ENCODE measurements at regions not wholly inside any gene's neighbourhood (a gene's known extent, or its start where the extent isn't known, plus 50 kb on each side); places are given as distances from the start of the nearest gene placed in this dataset.

GRCh38 chr1:95407131-95407885 is 173.3 kb downstream of the RWDD3 start:
- Histone ChIP-seq H3K9me3 (ENCODE audit: insufficient read depth, low read depth, low read length) (no peaks in the 10 kb centered on the region), H3K4me1 (ENCODE audit: insufficient read depth, low read length, poor library complexity, severe bottlenecking) (no peaks in the 10 kb centered on the region), H3F3A (ENCODE audit: low read depth) (no peaks in the 10 kb centered on the region), H3K9ac (ENCODE audit: low read depth, low read length, poor library complexity, severe bottlenecking) (no peak overlapping the region), H3K4me3 (ENCODE audit: low read length, poor library complexity, severe bottlenecking) (no peak overlapping the region), H3K36me3 (ENCODE audit: insufficient read depth, low read length) (no peaks in the 10 kb centered on the region), H3K4me2 (ENCODE audit: low read depth, low read length, poor library complexity, severe bottlenecking) (no peak overlapping the region), H2AFZ (ENCODE audit: low read length) (no peak overlapping the region), H3K9me2 (replicated peaks; ENCODE audit: low read depth, low read length) (no peaks in the 10 kb centered on the region), H3K79me2 (ENCODE audit: insufficient read depth, low read length) (no peaks in the 10 kb centered on the region), H4K20me1 (ENCODE audit: insufficient read depth, low read length, poor library complexity, severe bottlenecking) (no peaks in the 10 kb centered on the region), H3K27me3 (ENCODE audit: insufficient read depth, low read length, poor library complexity, severe bottlenecking) (no peaks in the 10 kb centered on the region)
- TF ChIP-seq, protein P1, sequence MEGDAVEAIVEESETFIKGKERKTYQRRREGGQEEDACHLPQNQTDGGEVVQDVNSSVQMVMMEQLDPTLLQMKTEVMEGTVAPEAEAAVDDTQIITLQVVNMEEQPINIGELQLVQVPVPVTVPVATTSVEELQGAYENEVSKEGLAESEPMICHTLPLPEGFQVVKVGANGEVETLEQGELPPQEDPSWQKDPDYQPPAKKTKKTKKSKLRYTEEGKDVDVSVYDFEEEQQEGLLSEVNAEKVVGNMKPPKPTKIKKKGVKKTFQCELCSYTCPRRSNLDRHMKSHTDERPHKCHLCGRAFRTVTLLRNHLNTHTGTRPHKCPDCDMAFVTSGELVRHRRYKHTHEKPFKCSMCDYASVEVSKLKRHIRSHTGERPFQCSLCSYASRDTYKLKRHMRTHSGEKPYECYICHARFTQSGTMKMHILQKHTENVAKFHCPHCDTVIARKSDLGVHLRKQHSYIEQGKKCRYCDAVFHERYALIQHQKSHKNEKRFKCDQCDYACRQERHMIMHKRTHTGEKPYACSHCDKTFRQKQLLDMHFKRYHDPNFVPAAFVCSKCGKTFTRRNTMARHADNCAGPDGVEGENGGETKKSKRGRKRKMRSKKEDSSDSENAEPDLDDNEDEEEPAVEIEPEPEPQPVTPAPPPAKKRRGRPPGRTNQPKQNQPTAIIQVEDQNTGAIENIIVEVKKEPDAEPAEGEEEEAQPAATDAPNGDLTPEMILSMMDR (conservative IDR thresholded peaks at IDR 0.05; ENCODE audit: low read length), result no peak
- TF ChIP-seq EZH2phosphoT487 (IDR thresholded peaks at IDR 0.05; ENCODE audit: borderline replicate concordance), result no peak

DNA sequence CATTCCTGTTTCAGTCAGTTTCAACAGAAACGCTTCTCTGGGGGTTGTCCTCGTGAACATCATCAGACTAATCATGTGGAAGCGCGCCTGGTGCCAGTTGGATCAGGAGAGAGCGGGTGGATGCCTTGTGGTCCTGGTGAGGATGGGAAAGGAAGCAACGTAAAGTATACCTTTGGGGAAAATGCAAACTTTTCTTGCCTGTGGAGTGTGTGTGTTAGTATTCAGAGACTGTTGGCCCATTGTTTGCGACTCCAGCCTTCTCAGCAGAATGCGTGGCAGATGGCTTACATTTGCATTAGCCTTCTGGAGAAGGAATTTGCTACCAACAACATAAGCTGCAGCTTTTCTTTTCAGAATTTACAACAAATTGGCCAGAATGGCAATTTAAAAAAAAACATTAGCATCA is 173.9 kb downstream of the RWDD3 start:
- Histone ChIP-seq H4K20me1 (ENCODE audit: insufficient read depth, low read length, poor library complexity, severe bottlenecking) (no peaks in the 10 kb centered on the region), H3K36me3 (ENCODE audit: insufficient read depth, low read length) (no peaks in the 10 kb centered on the region), H3K9ac (ENCODE audit: low read depth, low read length, poor library complexity, severe bottlenecking) (no peak overlapping the region), H3K4me2 (ENCODE audit: low read depth, low read length, poor library complexity, severe bottlenecking) (no peak overlapping the region), H3K79me2 (ENCODE audit: insufficient read depth, low read length) (no peaks in the 10 kb centered on the region), H3K27me3 (ENCODE audit: insufficient read depth, low read length, poor library complexity, severe bottlenecking) (no peaks in the 10 kb centered on the region), H3K9me2 (replicated peaks; ENCODE audit: low read depth, low read length) (no peaks in the 10 kb centered on the region), H3K9me3 (ENCODE audit: insufficient read depth, low read depth, low read length) (no peaks in the 10 kb centered on the region), H3K4me1 (ENCODE audit: insufficient read depth, low read length, poor library complexity, severe bottlenecking) (no peaks in the 10 kb centered on the region), H3F3A (ENCODE audit: low read depth) (no peaks in the 10 kb centered on the region), H3K4me3 (ENCODE audit: low read length, poor library complexity, severe bottlenecking) (no peak overlapping the region), H2AFZ (ENCODE audit: low read length) (no peak overlapping the region)
- TF ChIP-seq, protein P1 (conservative IDR thresholded peaks at IDR 0.05; ENCODE audit: low read length), result no peak
- no peak for TF ChIP-seq EZH2phosphoT487 (IDR thresholded peaks at IDR 0.05; ENCODE audit: borderline replicate concordance)

DNA sequence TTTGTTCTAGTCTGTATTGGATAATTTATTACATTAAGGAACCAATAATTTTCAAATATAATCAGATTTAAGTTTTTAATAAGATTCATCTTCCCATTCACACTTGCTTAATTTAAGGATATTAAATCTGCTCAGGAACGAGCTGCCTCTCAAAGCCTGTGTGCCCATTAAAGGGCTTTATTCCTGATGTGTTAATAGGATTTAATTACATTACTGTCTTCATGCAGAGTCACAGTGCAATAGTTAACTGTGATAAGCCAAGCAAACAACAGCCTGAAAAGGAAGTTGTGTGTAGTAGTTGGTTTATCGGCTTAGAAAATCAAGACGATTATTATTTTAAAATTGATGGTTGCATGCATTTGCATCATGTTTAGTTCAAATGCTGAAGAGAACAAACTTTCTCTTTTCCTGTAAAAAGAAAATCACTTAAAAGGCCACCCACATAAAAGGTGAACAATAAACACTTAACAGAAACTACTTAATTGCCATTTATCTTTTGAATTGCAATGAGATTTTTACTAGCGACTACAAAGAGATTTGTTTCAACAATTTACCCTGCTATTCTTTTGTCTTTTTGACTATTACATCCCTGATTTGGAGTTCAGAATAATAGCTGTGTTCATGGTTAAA is 174.6 kb downstream of the RWDD3 start:
- Histone ChIP-seq H3K4me3 (ENCODE audit: low read length, poor library complexity, severe bottlenecking) (no peak overlapping the region), H3K4me1 (ENCODE audit: insufficient read depth, low read length, poor library complexity, severe bottlenecking) (no peaks in the 10 kb centered on the region), H3K27me3 (ENCODE audit: insufficient read depth, low read length, poor library complexity, severe bottlenecking) (no peaks in the 10 kb centered on the region), H2AFZ (ENCODE audit: low read length) (no peak overlapping the region), H3K9me3 (ENCODE audit: insufficient read depth, low read depth, low read length) (no peaks in the 10 kb centered on the region), H3K36me3 (ENCODE audit: insufficient read depth, low read length) (no peaks in the 10 kb centered on the region), H3K4me2 (ENCODE audit: low read depth, low read length, poor library complexity, severe bottlenecking) (no peak overlapping the region), H3K9me2 (replicated peaks; ENCODE audit: low read depth, low read length) (no peaks in the 10 kb centered on the region), H3F3A (ENCODE audit: low read depth) (no peaks in the 10 kb centered on the region), H3K9ac (ENCODE audit: low read depth, low read length, poor library complexity, severe bottlenecking) (no peak overlapping the region), H3K79me2 (ENCODE audit: insufficient read depth, low read length) (no peaks in the 10 kb centered on the region), H4K20me1 (ENCODE audit: insufficient read depth, low read length, poor library complexity, severe bottlenecking) (no peaks in the 10 kb centered on the region)
- TF ChIP-seq EZH2phosphoT487 (IDR thresholded peaks at IDR 0.05; ENCODE audit: borderline replicate concordance), result no peak
- TF ChIP-seq, protein P1 (conservative IDR thresholded peaks at IDR 0.05; ENCODE audit: low read length), result no peak
